IMR-90 (cell line): ENCODE measurements at regions not wholly inside any gene's neighbourhood (a gene's known extent, or its start where the extent isn't known, plus 50 kb on each side); places are given as distances from the start of the nearest gene placed in this dataset.

Experiments
- ATAC-seq: fragments of 200-7000 bp; cut with Tn5 transposase; 2 replicates; pipeline ENCODE4 v1.9.1; 2020; ENCODE audit warnings: low read depth, mild to moderate bottlenecking, moderate library complexity
- BruUV-seq: library from RNA; stranded (reverse); fragments of 400-500 nt; replicated peaks from 2 replicates; lab custom pipeline; 2021; lab: Mats Ljungman, UMichigan
- CTCF ChIA-PET: fragments of 300-600 bp; formaldehyde crosslinking; extraction: SDS; loops from one replicate; lab custom pipeline; 2021; ENCODE audit warnings: antibody characterized with exemption; lab: Yijun Ruan, JAX
- POLR2A ChIA-PET: fragments of 300-600 bp; sonication (Branson Sonifier 250); formaldehyde crosslinking; loops from one replicate; lab custom pipeline; 2022; ENCODE audit warnings: antibody characterized with exemption; ENCODE audit not compliant: unreplicated experiment; lab: Charles Lee
- DNase-seq: peaks from one replicate; pipeline ENCODE4 v3.0.0; 2013
- H2AFZ ChIP-seq: replicated peaks from 2 replicates; pipeline ENCODE3; 2013; ENCODE audit warnings: low read length, mild to moderate bottlenecking; ENCODE audit not compliant: poor library complexity
- H2AK5ac ChIP-seq: 2 replicates; pipeline ENCODE4 v1.6.1; 2013; ENCODE audit warnings: low read depth, low read length, inconsistent platforms
- H2AK9ac ChIP-seq: replicated peaks from 2 replicates; pipeline ENCODE3; 2013; ENCODE audit warnings: mild to moderate bottlenecking, low read depth, low read length, moderate library complexity; ENCODE audit not compliant: poor library complexity
- H2BK120ac ChIP-seq: 2 replicates; pipeline ENCODE4 v1.6.1; 2013; ENCODE audit warnings: low read depth, low read length, inconsistent platforms
- H2BK15ac ChIP-seq: 3 replicates; pipeline ENCODE4 v1.6.1; 2013; ENCODE audit warnings: low read depth, low read length, inconsistent platforms
- H2BK20ac ChIP-seq: 2 replicates; pipeline ENCODE4 v1.6.1; 2013; ENCODE audit warnings: low read depth, mild to moderate bottlenecking, inconsistent platforms, low read length, moderate library complexity
- H2BK5ac ChIP-seq: 2 replicates; pipeline ENCODE4 v1.6.1; 2013; ENCODE audit warnings: mild to moderate bottlenecking, low read depth, low read length, inconsistent platforms; ENCODE audit not compliant: poor library complexity, severe bottlenecking
- H3K14ac ChIP-seq: replicated peaks from 2 replicates; pipeline ENCODE4 v1.6.1; 2013; ENCODE audit warnings: low read depth, low read length, inconsistent platforms
- H3K18ac ChIP-seq: 2 replicates; pipeline ENCODE4 v1.6.1; 2013; ENCODE audit warnings: low read depth, low read length, control low read depth
- H3K23ac ChIP-seq: 2 replicates; pipeline ENCODE4 v1.6.1; 2013; ENCODE audit warnings: low read depth, low read length, inconsistent platforms
- H3K27ac ChIP-seq: 2 replicates; pipeline ENCODE4 v1.5.1; 2013; ENCODE audit warnings: mild to moderate bottlenecking, control low read depth, low read length; ENCODE audit not compliant: insufficient read depth
- H3K27me3 ChIP-seq: 2 replicates; pipeline ENCODE4 v1.6.1; 2013; ENCODE audit warnings: low read length; ENCODE audit not compliant: control insufficient read depth, insufficient read depth
- H3K36me3 ChIP-seq: 2 replicates; pipeline ENCODE4 v1.6.1; 2013; ENCODE audit warnings: low read length, mixed read lengths; ENCODE audit not compliant: control insufficient read depth, insufficient read depth
- H3K4ac ChIP-seq: 2 replicates; pipeline ENCODE4 v1.6.1; 2013; ENCODE audit warnings: low read depth, low read length, inconsistent platforms
- H3K4me1 ChIP-seq: 2 replicates; pipeline ENCODE4 v1.6.1; 2013; ENCODE audit warnings: low read length, mixed read lengths; ENCODE audit not compliant: control insufficient read depth, insufficient read depth
- H3K4me2 ChIP-seq: 2 replicates; pipeline ENCODE4 v1.6.1; 2013; ENCODE audit warnings: low read depth, mild to moderate bottlenecking, control low read depth, low read length, moderate library complexity
- H3K4me3 ChIP-seq: 2 replicates; pipeline ENCODE4 v1.5.1; 2013; ENCODE audit warnings: low read depth, mild to moderate bottlenecking, control low read depth, low read length, moderate library complexity; ENCODE audit not compliant: insufficient read depth
- H3K56ac ChIP-seq: 2 replicates; pipeline ENCODE4 v1.6.1; 2013; ENCODE audit warnings: low read length, inconsistent platforms; ENCODE audit not compliant: insufficient read depth; ENCODE audit errors: extremely low read depth
- H3K79me1 ChIP-seq, 2 experiments: 2 replicates each; pipeline ENCODE4 v1.6.1; 2013; ENCODE audit warnings: low read length in 2 of 2, inconsistent platforms in 1 of 2, low read depth in 1 of 2
- H3K9ac ChIP-seq: 2 replicates; pipeline ENCODE4 v1.6.1; 2013; ENCODE audit warnings: low read depth, low read length, control low read depth
- H3K9me1 ChIP-seq: 2 replicates; pipeline ENCODE4 v1.6.1; 2013; ENCODE audit warnings: low read length, inconsistent platforms; ENCODE audit not compliant: insufficient read depth
- H3K9me3 ChIP-seq: 2 replicates; pipeline ENCODE4 v1.6.1; 2013; ENCODE audit warnings: low read length; ENCODE audit not compliant: control insufficient read depth, insufficient read depth
- H4K20me1 ChIP-seq: 2 replicates; pipeline ENCODE4 v1.6.1; 2013; ENCODE audit warnings: low read length, inconsistent platforms; ENCODE audit not compliant: insufficient read depth
- H4K5ac ChIP-seq: 2 replicates; pipeline ENCODE4 v1.6.1; 2013; ENCODE audit warnings: mild to moderate bottlenecking, low read depth, low read length, control low read depth
- H4K8ac ChIP-seq, 2 experiments: 2 replicates each; pipeline ENCODE4 v1.6.1; 2013; ENCODE audit warnings: low read depth in 2 of 2, low read length in 2 of 2, control low read depth in 1 of 2, inconsistent platforms in 1 of 2
- H4K91ac ChIP-seq: 2 replicates; pipeline ENCODE4 v1.6.1; 2013; ENCODE audit warnings: low read depth, low read length, inconsistent platforms; ENCODE audit not compliant: insufficient read depth
- BHLHE40 ChIP-seq: fragments of 150-350 bp; IDR thresholded peaks from 2 replicates; pipeline ENCODE4 v1.6.1; 2016; ENCODE audit warnings: mild to moderate bottlenecking, low read depth, low read length
- CEBPB ChIP-seq: IDR thresholded peaks from 2 replicates; pipeline ENCODE4 v1.6.1; 2012; ENCODE audit warnings: low read depth, low read length, improper control_type of control experiment
- MAFK ChIP-seq: IDR thresholded peaks from 2 replicates; pipeline ENCODE4 v1.6.1; 2012; ENCODE audit warnings: low read depth, low read length, improper control_type of control experiment
- MAZ ChIP-seq: IDR thresholded peaks from 2 replicates; pipeline ENCODE4 v1.6.1; 2012; ENCODE audit warnings: low read depth, mild to moderate bottlenecking, low read length, improper control_type of control experiment, moderate library complexity, borderline replicate concordance
- MXI1 ChIP-seq: IDR thresholded peaks from 2 replicates; pipeline ENCODE4 v1.6.1; 2012; ENCODE audit warnings: low read depth, mild to moderate bottlenecking, low read length, moderate library complexity, borderline replicate concordance
- RCOR1 ChIP-seq: IDR thresholded peaks from 2 replicates; pipeline ENCODE4 v1.6.1; 2012; ENCODE audit warnings: mild to moderate bottlenecking, low read length, improper control_type of control experiment; ENCODE audit not compliant: insufficient replicate concordance
- WGBS, 2 experiments: methylation state at CpG; one replicate each; pipeline versions ENCODE4 v1.1.5 to v1.1.7; 2013; ENCODE audit warnings: missing lambda C conversion rate in 2 of 2; ENCODE audit not compliant: insufficient read length in 1 of 2; ENCODE audit errors: extremely low coverage in 2 of 2; 5-methylcytosine and 5-hydroxymethylcytosine counted together
- dilution Hi-C: fragments of 300-500 bp; cut with HindIII; formaldehyde crosslinking; loops from one replicate; pipeline ENCODE4 v1.14.3; 2018; ENCODE audit warnings: low sequenced_read_pairs; ENCODE audit not compliant: unreplicated experiment
- in situ Hi-C: fragments of 300-500 bp; cut with MboI; formaldehyde crosslinking; loops from 3 replicates; pipeline ENCODE4 v1.14.3; 2019; ENCODE audit warnings: low sequenced_read_pairs, inconsistent platforms, mixed read lengths
- intact Hi-C: fragments of 100-400 bp; cut with micrococcal nuclease; formaldehyde crosslinking; loops from 2 replicates; pipeline ENCODE4 v1.10.0; 2022
- TF ChIP-seq, protein P1 (sequence below): fragments of 150-350 bp; IDR thresholded peaks from 2 replicates; pipeline ENCODE4 v1.6.1; 2017; ENCODE audit warnings: mild to moderate bottlenecking, antibody characterized with exemption, low read length, low read depth
- TF ChIP-seq, protein P2 (sequence below): conservative IDR thresholded peaks from 2 replicates; pipeline ENCODE4 v1.5.1; 2012; ENCODE audit warnings: mild to moderate bottlenecking, low read depth, low read length, improper control_type of control experiment

- no peaks in the 10 kb centered on the region for H3K79me1 ChIP-seq
- in situ Hi-C loops: no loop called here
Observed at GRCh38 chr3:83802801-83803200, 1156.0 kb upstream of the CADM2 start.

More at GRCh38 chr3:83802801-83803200, 1156.0 kb upstream of the CADM2 start:
- H2AFZ ChIP-seq: no peak overlapping the region
- no peak for DNase-seq
- no peak overlapping the region for H3K18ac ChIP-seq
- H3K9me3 ChIP-seq: peaks cover 2% of the 10 kb centered on the region; the same call in 1 of the 2 replicates
- no peak overlapping the region for H2BK5ac ChIP-seq
- H3K9me1 ChIP-seq: no peaks in the 10 kb centered on the region
- H3K27ac ChIP-seq: no peak overlapping the region
- no peak overlapping the region for H2AK5ac ChIP-seq
- H3K4me2 ChIP-seq: no peak overlapping the region
- no peak overlapping the region for H3K14ac ChIP-seq
- H2BK120ac ChIP-seq: no peak overlapping the region
- no peak overlapping the region for H3K23ac ChIP-seq
- H4K91ac ChIP-seq: no peak overlapping the region
- POLR2A ChIA-PET: no interaction called here
- no peaks in the 10 kb centered on the region for H3K27me3 ChIP-seq
- CTCF ChIA-PET: no interaction called here
- H4K20me1 ChIP-seq: no peaks in the 10 kb centered on the region
- H3K4ac ChIP-seq: no peak overlapping the region
- no peaks in the 10 kb centered on the region for H3K36me3 ChIP-seq
- H2AK9ac ChIP-seq: no peak overlapping the region
- H2BK20ac ChIP-seq: no peak overlapping the region
- no CpG with 5 or more reads among the region's 2 CpGs for WGBS, 2 experiments
- no peak overlapping the region for H3K9ac ChIP-seq
- TF ChIP-seq MAFK: no peak
- TF ChIP-seq, protein P1, sequence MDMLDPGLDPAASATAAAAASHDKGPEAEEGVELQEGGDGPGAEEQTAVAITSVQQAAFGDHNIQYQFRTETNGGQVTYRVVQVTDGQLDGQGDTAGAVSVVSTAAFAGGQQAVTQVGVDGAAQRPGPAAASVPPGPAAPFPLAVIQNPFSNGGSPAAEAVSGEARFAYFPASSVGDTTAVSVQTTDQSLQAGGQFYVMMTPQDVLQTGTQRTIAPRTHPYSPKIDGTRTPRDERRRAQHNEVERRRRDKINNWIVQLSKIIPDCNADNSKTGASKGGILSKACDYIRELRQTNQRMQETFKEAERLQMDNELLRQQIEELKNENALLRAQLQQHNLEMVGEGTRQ: no peak
- no peak for TF ChIP-seq MAZ
- TF ChIP-seq BHLHE40: no peak
- no peak for TF ChIP-seq MXI1
- TF ChIP-seq, protein P2, sequence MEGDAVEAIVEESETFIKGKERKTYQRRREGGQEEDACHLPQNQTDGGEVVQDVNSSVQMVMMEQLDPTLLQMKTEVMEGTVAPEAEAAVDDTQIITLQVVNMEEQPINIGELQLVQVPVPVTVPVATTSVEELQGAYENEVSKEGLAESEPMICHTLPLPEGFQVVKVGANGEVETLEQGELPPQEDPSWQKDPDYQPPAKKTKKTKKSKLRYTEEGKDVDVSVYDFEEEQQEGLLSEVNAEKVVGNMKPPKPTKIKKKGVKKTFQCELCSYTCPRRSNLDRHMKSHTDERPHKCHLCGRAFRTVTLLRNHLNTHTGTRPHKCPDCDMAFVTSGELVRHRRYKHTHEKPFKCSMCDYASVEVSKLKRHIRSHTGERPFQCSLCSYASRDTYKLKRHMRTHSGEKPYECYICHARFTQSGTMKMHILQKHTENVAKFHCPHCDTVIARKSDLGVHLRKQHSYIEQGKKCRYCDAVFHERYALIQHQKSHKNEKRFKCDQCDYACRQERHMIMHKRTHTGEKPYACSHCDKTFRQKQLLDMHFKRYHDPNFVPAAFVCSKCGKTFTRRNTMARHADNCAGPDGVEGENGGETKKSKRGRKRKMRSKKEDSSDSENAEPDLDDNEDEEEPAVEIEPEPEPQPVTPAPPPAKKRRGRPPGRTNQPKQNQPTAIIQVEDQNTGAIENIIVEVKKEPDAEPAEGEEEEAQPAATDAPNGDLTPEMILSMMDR: no peak
- TF ChIP-seq RCOR1: no peak
- TF ChIP-seq CEBPB: no peak
- no peaks in the 10 kb centered on the region for H3K4me1 ChIP-seq
- H3K56ac ChIP-seq: no peak overlapping the region
- BruUV-seq: no TSS peak
- intact Hi-C loops (no loop called here), dilution Hi-C loops (no loop called here)
- H4K5ac ChIP-seq: no peak overlapping the region
- H2BK15ac ChIP-seq: no peak overlapping the region
- no peak for ATAC-seq
- H4K8ac ChIP-seq: no peak overlapping the region
- no peak overlapping the region for H3K4me3 ChIP-seq
